Fibroblast of lung (primary cell): ENCODE measurements at regions not wholly inside any gene's neighbourhood (a gene's known extent, or its start where the extent isn't known, plus 50 kb on each side); places are given as distances from the start of the nearest gene placed in this dataset.

Experiments
- EZH2 ChIP-seq: IDR thresholded peaks from 2 replicates; pipeline ENCODE4 v1.5.1; 2012; ENCODE audit warnings: low read length, control low read depth, mild to moderate bottlenecking; ENCODE audit errors: missing control alignments
- TF ChIP-seq, protein P1 (sequence below), 2 donors: IDR thresholded peaks in 1 of 2; conservative IDR thresholded peaks in 1 of 2; 1 replicate in 1 of 2; 2 replicates in 1 of 2; pipeline ENCODE4 v1.5.1; 2011 to 2012; ENCODE audit warnings: low read length in 2 of 2, control low read depth in 1 of 2, inconsistent platforms in 1 of 2, low read depth in 1 of 2, mild to moderate bottlenecking in 1 of 2

GRCh38 chr3:103075282-103075681 lies 640.5 kb downstream of the ZPLD1 start:
- TF ChIP-seq, protein P1, sequence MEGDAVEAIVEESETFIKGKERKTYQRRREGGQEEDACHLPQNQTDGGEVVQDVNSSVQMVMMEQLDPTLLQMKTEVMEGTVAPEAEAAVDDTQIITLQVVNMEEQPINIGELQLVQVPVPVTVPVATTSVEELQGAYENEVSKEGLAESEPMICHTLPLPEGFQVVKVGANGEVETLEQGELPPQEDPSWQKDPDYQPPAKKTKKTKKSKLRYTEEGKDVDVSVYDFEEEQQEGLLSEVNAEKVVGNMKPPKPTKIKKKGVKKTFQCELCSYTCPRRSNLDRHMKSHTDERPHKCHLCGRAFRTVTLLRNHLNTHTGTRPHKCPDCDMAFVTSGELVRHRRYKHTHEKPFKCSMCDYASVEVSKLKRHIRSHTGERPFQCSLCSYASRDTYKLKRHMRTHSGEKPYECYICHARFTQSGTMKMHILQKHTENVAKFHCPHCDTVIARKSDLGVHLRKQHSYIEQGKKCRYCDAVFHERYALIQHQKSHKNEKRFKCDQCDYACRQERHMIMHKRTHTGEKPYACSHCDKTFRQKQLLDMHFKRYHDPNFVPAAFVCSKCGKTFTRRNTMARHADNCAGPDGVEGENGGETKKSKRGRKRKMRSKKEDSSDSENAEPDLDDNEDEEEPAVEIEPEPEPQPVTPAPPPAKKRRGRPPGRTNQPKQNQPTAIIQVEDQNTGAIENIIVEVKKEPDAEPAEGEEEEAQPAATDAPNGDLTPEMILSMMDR (conservative IDR thresholded peaks at IDR 0.05 in 1 of 2, IDR thresholded peaks at IDR 0.05 in 1 of 2; ENCODE audit: low read depth in 1 of 2, low read length in 2 of 2) = no peak
- TF ChIP-seq EZH2 = no peak
